ENCODE measurements at regions not wholly inside any gene's neighbourhood (a gene's known extent, or its start where the extent isn't known, plus 50 kb on each side); places are given as distances from the start of the nearest gene placed in this dataset.

DNA sequence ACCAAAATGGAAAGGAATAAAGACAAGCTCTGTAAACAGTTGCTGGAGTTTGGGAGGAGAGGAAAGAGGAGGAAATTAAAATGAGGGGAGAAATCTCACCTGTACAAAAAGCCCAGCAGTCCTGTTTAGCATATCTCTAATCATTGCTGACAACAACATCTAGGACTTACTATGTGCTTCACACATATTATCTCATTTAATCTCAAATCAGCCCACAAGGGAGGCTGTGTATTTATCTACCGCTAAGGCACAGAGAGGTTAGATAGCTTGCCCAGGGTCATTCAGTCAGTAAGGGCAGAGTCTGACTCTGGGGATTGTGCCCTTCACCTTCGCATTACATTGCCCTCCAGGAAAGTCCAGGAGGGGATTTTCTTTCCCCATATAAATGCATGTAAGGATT lies 233.3 kb downstream of the DLEU7 start:
- TF ChIP-seq CTCF (IDR thresholded peaks at IDR 0.05) (no peak), POLR2A (IDR thresholded peaks at IDR 0.05) (no peak)

All from heart left ventricle (tissue), 13 donors.